ENCODE measurements at regions not wholly inside any gene's neighbourhood (a gene's known extent, or its start where the extent isn't known, plus 50 kb on each side); places are given as distances from the start of the nearest gene placed in this dataset.

DNA sequence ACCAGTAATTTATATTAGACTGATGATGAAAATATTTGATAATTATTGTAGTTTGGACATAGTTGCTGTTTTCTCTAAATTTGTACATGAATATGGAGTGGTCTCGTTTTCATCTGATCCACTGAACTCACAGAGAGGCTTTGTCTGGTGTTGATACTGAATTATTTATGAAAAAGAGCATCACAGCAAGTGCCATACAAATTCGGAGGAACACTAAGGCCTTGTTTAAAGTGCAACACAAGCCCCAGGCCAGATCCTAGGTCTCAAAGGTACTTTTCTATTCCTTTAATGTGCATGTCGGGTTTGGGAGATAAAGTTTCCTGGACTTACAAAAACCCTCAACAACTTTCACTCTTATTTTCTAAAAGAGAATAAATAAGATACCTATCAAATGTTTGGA is 796.8 kb upstream of the EPHA6 start:
- Histone ChIP-seq H3K27me3 (ENCODE audit: low read length) (no peaks in the 10 kb centered on the region), H3K9me2 (replicated peaks; ENCODE audit: insufficient read depth, low read length) (no peaks in the 10 kb centered on the region), H3K4me3 (ENCODE audit: insufficient read depth, low read length, poor library complexity, severe bottlenecking) (no peak overlapping the region), H3K9me3 (ENCODE audit: insufficient read depth, low read length) (no peaks in the 10 kb centered on the region), H4K20me1 (ENCODE audit: low read depth, low read length) (no peaks in the 10 kb centered on the region), H3K4me2 (ENCODE audit: low read depth, low read length, poor library complexity, severe bottlenecking) (no peak overlapping the region), H3F3A (ENCODE audit: insufficient read depth) (no peaks in the 10 kb centered on the region), H3K9ac (ENCODE audit: low read length) (no peak overlapping the region), H3K27ac (ENCODE audit: low read depth, low read length) (no peak overlapping the region), H2AFZ (ENCODE audit: low read depth, low read length, severe bottlenecking) (no peak overlapping the region), H3K36me3 (ENCODE audit: low read length) (no peaks in the 10 kb centered on the region), H3K79me2 (ENCODE audit: insufficient read depth, low read length) (no peaks in the 10 kb centered on the region)
- TF ChIP-seq, protein P1, sequence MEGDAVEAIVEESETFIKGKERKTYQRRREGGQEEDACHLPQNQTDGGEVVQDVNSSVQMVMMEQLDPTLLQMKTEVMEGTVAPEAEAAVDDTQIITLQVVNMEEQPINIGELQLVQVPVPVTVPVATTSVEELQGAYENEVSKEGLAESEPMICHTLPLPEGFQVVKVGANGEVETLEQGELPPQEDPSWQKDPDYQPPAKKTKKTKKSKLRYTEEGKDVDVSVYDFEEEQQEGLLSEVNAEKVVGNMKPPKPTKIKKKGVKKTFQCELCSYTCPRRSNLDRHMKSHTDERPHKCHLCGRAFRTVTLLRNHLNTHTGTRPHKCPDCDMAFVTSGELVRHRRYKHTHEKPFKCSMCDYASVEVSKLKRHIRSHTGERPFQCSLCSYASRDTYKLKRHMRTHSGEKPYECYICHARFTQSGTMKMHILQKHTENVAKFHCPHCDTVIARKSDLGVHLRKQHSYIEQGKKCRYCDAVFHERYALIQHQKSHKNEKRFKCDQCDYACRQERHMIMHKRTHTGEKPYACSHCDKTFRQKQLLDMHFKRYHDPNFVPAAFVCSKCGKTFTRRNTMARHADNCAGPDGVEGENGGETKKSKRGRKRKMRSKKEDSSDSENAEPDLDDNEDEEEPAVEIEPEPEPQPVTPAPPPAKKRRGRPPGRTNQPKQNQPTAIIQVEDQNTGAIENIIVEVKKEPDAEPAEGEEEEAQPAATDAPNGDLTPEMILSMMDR (IDR thresholded peaks at IDR 0.05; ENCODE audit: insufficient read depth, low read length, poor library complexity, severe bottlenecking): no peak
- TF ChIP-seq EZH2phosphoT487 (conservative IDR thresholded peaks at IDR 0.05; ENCODE audit: low read length): no peak

DNA sequence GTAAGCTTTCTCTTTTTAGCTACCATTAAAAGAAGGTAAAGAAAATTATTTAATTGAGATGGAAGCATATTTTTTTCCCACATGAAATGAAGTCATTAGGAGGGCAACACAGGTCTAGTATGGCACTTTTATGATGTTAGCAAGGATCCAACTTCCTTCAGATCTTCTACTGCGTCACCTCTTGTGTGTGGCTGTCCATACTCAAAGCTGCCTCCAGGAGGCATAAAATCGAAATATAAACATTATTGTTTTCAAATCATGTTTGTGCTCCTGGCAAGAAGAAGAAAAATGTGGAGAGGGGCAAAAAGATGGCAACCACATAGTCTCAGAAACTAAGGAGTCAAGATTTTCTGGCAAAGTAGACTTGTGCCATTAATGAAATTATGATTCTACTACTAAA is 791.7 kb upstream of the EPHA6 start:
- H2AFZ ChIP-seq (ENCODE audit: low read depth, low read length, severe bottlenecking): no peak overlapping the region
- TF ChIP-seq, protein P1 (IDR thresholded peaks at IDR 0.05; ENCODE audit: insufficient read depth, low read length, poor library complexity, severe bottlenecking): no peak
- TF ChIP-seq EZH2phosphoT487 (conservative IDR thresholded peaks at IDR 0.05; ENCODE audit: low read length): no peak
- H3K9me3 ChIP-seq (ENCODE audit: insufficient read depth, low read length): no peaks in the 10 kb centered on the region

DNA sequence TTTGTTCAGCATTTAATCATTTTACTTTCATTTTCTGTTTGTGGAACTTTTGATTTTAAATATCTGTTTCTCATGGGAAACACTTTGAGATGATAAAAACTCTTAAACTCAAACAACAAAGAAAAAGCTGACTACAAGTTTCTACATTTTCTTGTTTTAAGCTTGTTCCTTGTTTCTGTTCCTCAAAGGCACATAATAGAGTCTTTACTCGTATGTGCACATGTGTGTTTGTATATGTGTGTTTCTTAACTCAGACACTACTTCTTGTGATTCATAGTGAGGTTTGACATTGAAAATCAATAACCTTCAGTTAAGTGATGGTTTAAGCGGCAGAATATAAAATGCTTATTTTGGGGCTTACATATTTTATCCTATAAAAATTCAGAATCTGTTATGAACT is 786.7 kb upstream of the EPHA6 start:
- H3F3A ChIP-seq (ENCODE audit: insufficient read depth): no peaks in the 10 kb centered on the region
- H3K4me2 ChIP-seq (ENCODE audit: low read depth, low read length, poor library complexity, severe bottlenecking): peak overlapping the region; percentile 32
- H4K20me1 ChIP-seq (ENCODE audit: low read depth, low read length): no peaks in the 10 kb centered on the region
- no peak for TF ChIP-seq EZH2phosphoT487 (conservative IDR thresholded peaks at IDR 0.05; ENCODE audit: low read length)
- TF ChIP-seq, protein P1 (IDR thresholded peaks at IDR 0.05; ENCODE audit: insufficient read depth, low read length, poor library complexity, severe bottlenecking): no peak
- H3K27ac ChIP-seq (ENCODE audit: low read depth, low read length): no peak overlapping the region
- no peak overlapping the region for H3K9ac ChIP-seq (ENCODE audit: low read length)
- peak overlapping the region; percentile 23 for H3K4me3 ChIP-seq (ENCODE audit: insufficient read depth, low read length, poor library complexity, severe bottlenecking)
- H3K27me3 ChIP-seq (ENCODE audit: low read length): no peaks in the 10 kb centered on the region
- H2AFZ ChIP-seq (ENCODE audit: low read depth, low read length, severe bottlenecking): no peak overlapping the region
- H3K9me3 ChIP-seq (ENCODE audit: insufficient read depth, low read length): no peaks in the 10 kb centered on the region
- no peaks in the 10 kb centered on the region for H3K9me2 ChIP-seq (replicated peaks; ENCODE audit: insufficient read depth, low read length)
- H3K36me3 ChIP-seq (ENCODE audit: low read length): no peaks in the 10 kb centered on the region
- H3K79me2 ChIP-seq (ENCODE audit: insufficient read depth, low read length): no peaks in the 10 kb centered on the region

More for the DNA sequence above, 791.7 kb upstream of the EPHA6 start:
- Histone ChIP-seq H3K9me2 (replicated peaks; ENCODE audit: insufficient read depth, low read length) (no peaks in the 10 kb centered on the region), H4K20me1 (ENCODE audit: low read depth, low read length) (no peaks in the 10 kb centered on the region), H3K27me3 (ENCODE audit: low read length) (no peaks in the 10 kb centered on the region), H3K4me3 (ENCODE audit: insufficient read depth, low read length, poor library complexity, severe bottlenecking) (no peak overlapping the region), H3K9ac (ENCODE audit: low read length) (no peak overlapping the region), H3K79me2 (ENCODE audit: insufficient read depth, low read length) (no peaks in the 10 kb centered on the region), H3K27ac (ENCODE audit: low read depth, low read length) (no peak overlapping the region), H3F3A (ENCODE audit: insufficient read depth) (no peaks in the 10 kb centered on the region), H3K36me3 (ENCODE audit: low read length) (no peaks in the 10 kb centered on the region), H3K4me2 (ENCODE audit: low read depth, low read length, poor library complexity, severe bottlenecking) (no peak overlapping the region)
